ENCODE measurements at regions not wholly inside any gene's neighbourhood (a gene's known extent, or its start where the extent isn't known, plus 50 kb on each side); places are given as distances from the start of the nearest gene placed in this dataset.

GRCh38 chr3:167899093-167899492, 163.6 kb downstream of the SERPINI1 start:
- TF ChIP-seq POLR2AphosphoS5 (IDR thresholded peaks at IDR 0.05; ENCODE audit: low read depth): no peak
- no peak for TF ChIP-seq CTCF (IDR thresholded peaks at IDR 0.05; ENCODE audit: insufficient read depth, low read length)
- peak; percentile 90 for TF ChIP-seq SPI1 (IDR thresholded peaks at IDR 0.05; ENCODE audit: borderline replicate concordance, low read depth)
- TF ChIP-seq, protein P1, sequence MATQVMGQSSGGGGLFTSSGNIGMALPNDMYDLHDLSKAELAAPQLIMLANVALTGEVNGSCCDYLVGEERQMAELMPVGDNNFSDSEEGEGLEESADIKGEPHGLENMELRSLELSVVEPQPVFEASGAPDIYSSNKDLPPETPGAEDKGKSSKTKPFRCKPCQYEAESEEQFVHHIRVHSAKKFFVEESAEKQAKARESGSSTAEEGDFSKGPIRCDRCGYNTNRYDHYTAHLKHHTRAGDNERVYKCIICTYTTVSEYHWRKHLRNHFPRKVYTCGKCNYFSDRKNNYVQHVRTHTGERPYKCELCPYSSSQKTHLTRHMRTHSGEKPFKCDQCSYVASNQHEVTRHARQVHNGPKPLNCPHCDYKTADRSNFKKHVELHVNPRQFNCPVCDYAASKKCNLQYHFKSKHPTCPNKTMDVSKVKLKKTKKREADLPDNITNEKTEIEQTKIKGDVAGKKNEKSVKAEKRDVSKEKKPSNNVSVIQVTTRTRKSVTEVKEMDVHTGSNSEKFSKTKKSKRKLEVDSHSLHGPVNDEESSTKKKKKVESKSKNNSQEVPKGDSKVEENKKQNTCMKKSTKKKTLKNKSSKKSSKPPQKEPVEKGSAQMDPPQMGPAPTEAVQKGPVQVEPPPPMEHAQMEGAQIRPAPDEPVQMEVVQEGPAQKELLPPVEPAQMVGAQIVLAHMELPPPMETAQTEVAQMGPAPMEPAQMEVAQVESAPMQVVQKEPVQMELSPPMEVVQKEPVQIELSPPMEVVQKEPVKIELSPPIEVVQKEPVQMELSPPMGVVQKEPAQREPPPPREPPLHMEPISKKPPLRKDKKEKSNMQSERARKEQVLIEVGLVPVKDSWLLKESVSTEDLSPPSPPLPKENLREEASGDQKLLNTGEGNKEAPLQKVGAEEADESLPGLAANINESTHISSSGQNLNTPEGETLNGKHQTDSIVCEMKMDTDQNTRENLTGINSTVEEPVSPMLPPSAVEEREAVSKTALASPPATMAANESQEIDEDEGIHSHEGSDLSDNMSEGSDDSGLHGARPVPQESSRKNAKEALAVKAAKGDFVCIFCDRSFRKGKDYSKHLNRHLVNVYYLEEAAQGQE (IDR thresholded peaks at IDR 0.05; ENCODE audit: insufficient replicate concordance, low read depth): no peak

All from HL-60 (cell line).